ENCODE measurements at regions not wholly inside any gene's neighbourhood (a gene's known extent, or its start where the extent isn't known, plus 50 kb on each side); places are given as distances from the start of the nearest gene placed in this dataset.

- H3K79me2 ChIP-seq (ENCODE audit: control insufficient read depth, insufficient read depth, low read length) = no peaks in the 10 kb centered on the region
- H3K27ac ChIP-seq (ENCODE audit: control insufficient read depth, insufficient read depth) = no peak overlapping the region
- intact Hi-C loops (cut with micrococcal nuclease; ENCODE audit: unreplicated experiment) = no loop called here
- in situ Hi-C loops (cut with MboI) = no loop called here
- RAD21 ChIA-PET (ENCODE audit: unreplicated experiment) = no interaction called here
- WGBS (ENCODE audit: insufficient coverage, insufficient replicate concordance, low lambda C conversion rate, missing lambda C conversion rate) = 41% methylated on average over 35 of the region's 39 CpGs
- H4K20me1 ChIP-seq (ENCODE audit: control insufficient read depth, insufficient read depth) = no peaks in the 10 kb centered on the region
- H3K9ac ChIP-seq (ENCODE audit: control insufficient read depth, insufficient read depth, low read length) = no peak overlapping the region
- DNase-seq (ENCODE audit: low read depth, low spot score) (no peak), ATAC-seq (no peak), FAIRE-seq (no peak)
- CTCF ChIA-PET = no interaction called here
- POLR2A ChIA-PET = no interaction called here
- H3K4me2 ChIP-seq (ENCODE audit: control insufficient read depth, insufficient read depth) = no peak overlapping the region
- TF ChIP-seq BMI1 (IDR thresholded peaks at IDR 0.05; ENCODE audit: borderline replicate concordance) (no peak), BRCA1 (IDR thresholded peaks at IDR 0.05; ENCODE audit: low read depth, low read length) (no peak)
- SMC1A ChIA-PET (ENCODE audit: uncharacterized antibody, unreplicated experiment) = no interaction called here
- BruUV-seq (replicated peaks) = no TSS peak
- H2AFZ ChIP-seq (ENCODE audit: control insufficient read depth, low read depth, low read length) = no peak overlapping the region
- H3K4me1 ChIP-seq (ENCODE audit: control insufficient read depth, insufficient read depth, low read length) = no peaks in the 10 kb centered on the region
- no peak overlapping the region for H3K4me3 ChIP-seq
- H3K27me3 ChIP-seq (replicated peaks in 1 of 2; ENCODE audit: control insufficient read depth in 2 of 2, insufficient read depth in 2 of 2, low read length in 1 of 2) = no peaks in the 10 kb centered on the region
- no peaks in the 10 kb centered on the region; the same call in 2 of the 3 replicates for H3K9me3 ChIP-seq (replicated peaks; ENCODE audit: control insufficient read depth, insufficient read depth, low read length)
- H3K36me3 ChIP-seq (ENCODE audit: control insufficient read depth in 2 of 2, insufficient read depth in 2 of 2, low read length in 1 of 2) = no peaks in the 10 kb centered on the region
Measured at GRCh38 chr13:111893071-111893606, 173.8 kb upstream of the SOX1 start.

- in situ Hi-C loops (cut with MboI) (no loop called here), intact Hi-C loops (cut with micrococcal nuclease; ENCODE audit: unreplicated experiment) (no loop called here)
- ChIA-PET POLR2A (no interaction called here), SMC1A (ENCODE audit: uncharacterized antibody, unreplicated experiment) (no interaction called here), RAD21 (ENCODE audit: unreplicated experiment) (no interaction called here), CTCF (no interaction called here)
- H4K20me1 ChIP-seq (ENCODE audit: control insufficient read depth, insufficient read depth) = no peaks in the 10 kb centered on the region
- H3K4me2 ChIP-seq (ENCODE audit: control insufficient read depth, insufficient read depth) = no peak overlapping the region
- H3K27ac ChIP-seq (ENCODE audit: control insufficient read depth, insufficient read depth) = no peak overlapping the region
- no peaks in the 10 kb centered on the region for H3K36me3 ChIP-seq (ENCODE audit: control insufficient read depth in 2 of 2, insufficient read depth in 2 of 2, low read length in 1 of 2)
- no peaks in the 10 kb centered on the region for H3K27me3 ChIP-seq (replicated peaks in 1 of 2; ENCODE audit: control insufficient read depth in 2 of 2, insufficient read depth in 2 of 2, low read length in 1 of 2)
- FAIRE-seq = no peak
- no peaks in the 10 kb centered on the region for H3K4me1 ChIP-seq (ENCODE audit: control insufficient read depth, insufficient read depth, low read length)
- WGBS (ENCODE audit: insufficient coverage, insufficient replicate concordance, low lambda C conversion rate, missing lambda C conversion rate) = 37% methylated on average over 34 of the region's 35 CpGs
- no peak for DNase-seq (ENCODE audit: low read depth, low spot score)
- H3K9me3 ChIP-seq (replicated peaks; ENCODE audit: control insufficient read depth, insufficient read depth, low read length) = no peaks in the 10 kb centered on the region; the same call in 2 of the 3 replicates
- no peak for ATAC-seq
- TF ChIP-seq ZNF217 (IDR thresholded peaks at IDR 0.05) (no peak), SPI1 (IDR thresholded peaks at IDR 0.05; ENCODE audit: borderline replicate concordance, insufficient read depth, low read depth, low read length) (no peak), TCF3 (IDR thresholded peaks at IDR 0.05; ENCODE audit: borderline replicate concordance, insufficient read depth, low read depth, low read length) (no peak), NR2C1 (IDR thresholded peaks at IDR 0.05) (no peak), PBX3 (IDR thresholded peaks at IDR 0.05; ENCODE audit: insufficient replicate concordance, low read depth, low read length) (no peak), DPF2 (IDR thresholded peaks at IDR 0.05) (no peak), KLF5 (IDR thresholded peaks at IDR 0.05; ENCODE audit: partially characterized antibody) (no peak), IRF5 (IDR thresholded peaks at IDR 0.05; ENCODE audit: borderline replicate concordance) (no peak), MTA3 (IDR thresholded peaks at IDR 0.05; ENCODE audit: borderline replicate concordance, low read length) (no peak), KAT2A (conservative IDR thresholded peaks at IDR 0.05; ENCODE audit: control insufficient read depth, low read depth, low read length) (no peak), CHD4 (IDR thresholded peaks at IDR 0.05) (no peak), IKZF1 (conservative IDR thresholded peaks at IDR 0.05) (no peak)
- BruUV-seq (replicated peaks) = no TSS peak
- H2AFZ ChIP-seq (ENCODE audit: control insufficient read depth, low read depth, low read length) = no peak overlapping the region
- H3K4me3 ChIP-seq = no peak overlapping the region
- no peak overlapping the region for H3K9ac ChIP-seq (ENCODE audit: control insufficient read depth, insufficient read depth, low read length)
- no peaks in the 10 kb centered on the region for H3K79me2 ChIP-seq (ENCODE audit: control insufficient read depth, insufficient read depth, low read length)
Measured at GRCh38 chr13:111893607-111894443, 173.1 kb upstream of the SOX1 start.

All from GM12878 (cell line).